SKM-1 (cell line): ENCODE measurements at regions not wholly inside any gene's neighbourhood (a gene's known extent, or its start where the extent isn't known, plus 50 kb on each side); places are given as distances from the start of the nearest gene placed in this dataset.
A peak's percentile ranks its signal among the peaks of the same experiment; 100 is the strongest.
"Not testable (repeated sequence)": the region's sequence is repeated elsewhere in the genome, so short reads cannot be mapped to it uniquely, and the experiment has no call there.

ENCODE experiments used
- DNase-seq: peaks from one replicate; lab custom pipeline; 2025; ENCODE audit not compliant: unreplicated experiment; lab: John Stamatoyannopoulos, UW

DNA sequence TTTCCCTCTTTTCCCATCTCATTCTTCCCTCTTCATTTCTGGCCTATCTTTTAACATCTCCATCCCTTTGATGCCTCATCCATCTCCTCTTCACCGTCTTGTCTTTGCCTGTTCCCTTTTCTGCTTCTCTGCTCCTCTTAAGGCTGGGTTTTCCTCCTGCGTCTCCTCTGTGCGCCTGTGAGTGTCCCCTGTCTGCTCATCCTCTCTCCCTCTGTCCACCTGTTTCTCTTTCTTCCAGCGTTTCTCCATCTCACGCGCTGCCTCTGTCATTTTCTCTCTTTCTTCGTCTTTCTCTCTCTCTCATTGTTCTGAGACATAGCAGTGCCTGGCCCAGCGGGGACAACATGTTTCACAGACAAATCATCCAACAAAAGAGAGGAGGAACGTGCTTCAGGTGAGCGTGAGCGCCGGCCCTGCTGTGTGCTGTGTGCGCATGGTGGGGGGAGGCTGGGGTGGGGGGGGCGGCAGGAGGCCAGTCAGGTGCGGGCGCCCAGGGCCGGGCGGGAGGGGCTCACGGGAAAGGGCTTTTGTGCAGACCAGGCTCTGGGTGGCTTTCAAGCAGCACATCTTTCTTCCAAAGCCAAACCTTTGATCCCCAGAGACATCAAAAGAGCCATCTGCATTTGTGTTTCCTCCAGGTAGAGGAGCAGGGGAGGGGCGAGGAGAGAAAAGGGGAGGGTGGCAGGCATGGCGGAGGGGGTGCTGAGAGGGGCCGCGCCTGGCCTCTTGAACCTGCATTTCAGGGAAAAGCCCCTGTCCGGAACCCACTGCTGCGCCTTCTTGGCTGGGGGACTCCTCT, 121.3 kb downstream of the VEGFA start:
- DNase-seq = no peak

- DNase-seq = no peak
Measured at GRCh38 chr6:43890197-43891062, 120.4 kb downstream of the VEGFA start.

DNA sequence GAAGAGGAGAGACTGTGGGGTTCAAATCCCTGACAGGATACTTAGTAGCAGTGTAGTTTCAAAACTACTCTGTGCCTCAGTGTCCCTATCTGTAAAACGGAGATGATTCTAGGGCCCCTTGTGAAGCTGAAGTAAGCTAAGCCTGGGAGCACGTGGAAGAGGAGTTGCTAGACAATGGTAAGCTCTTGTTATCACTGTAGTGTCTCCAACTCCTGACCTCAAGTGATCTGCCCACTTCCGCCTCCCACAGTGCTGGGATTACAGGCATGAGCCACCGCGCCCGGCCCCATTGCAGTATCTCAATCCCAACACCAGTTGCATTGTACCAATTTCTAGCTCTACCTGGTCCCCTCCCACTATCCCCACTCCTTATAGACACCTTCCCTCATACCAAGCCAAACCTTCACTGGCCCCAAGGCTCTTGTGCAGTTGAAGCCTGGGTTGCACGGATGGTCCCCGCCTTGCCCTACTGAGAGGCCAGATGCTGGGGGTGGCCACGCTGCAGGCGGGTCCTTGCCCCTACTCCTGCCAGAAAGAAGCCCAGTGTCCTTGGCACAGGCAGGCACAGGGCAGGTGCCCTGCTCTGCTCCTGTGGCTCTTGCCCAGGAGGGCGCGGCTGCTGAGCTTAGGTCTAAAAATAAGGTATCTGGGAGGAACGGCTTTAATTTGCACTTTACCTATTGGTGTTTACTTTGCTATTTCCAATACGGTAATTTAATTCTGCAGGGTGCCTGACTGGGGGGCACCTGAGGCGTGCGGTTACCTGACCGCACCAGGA, 118.1 kb downstream of the VEGFA start:
- no peak for DNase-seq

GRCh38 chr6:43887340-43887858, 117.4 kb downstream of the VEGFA start:
- DNase-seq = no peak

DNA sequence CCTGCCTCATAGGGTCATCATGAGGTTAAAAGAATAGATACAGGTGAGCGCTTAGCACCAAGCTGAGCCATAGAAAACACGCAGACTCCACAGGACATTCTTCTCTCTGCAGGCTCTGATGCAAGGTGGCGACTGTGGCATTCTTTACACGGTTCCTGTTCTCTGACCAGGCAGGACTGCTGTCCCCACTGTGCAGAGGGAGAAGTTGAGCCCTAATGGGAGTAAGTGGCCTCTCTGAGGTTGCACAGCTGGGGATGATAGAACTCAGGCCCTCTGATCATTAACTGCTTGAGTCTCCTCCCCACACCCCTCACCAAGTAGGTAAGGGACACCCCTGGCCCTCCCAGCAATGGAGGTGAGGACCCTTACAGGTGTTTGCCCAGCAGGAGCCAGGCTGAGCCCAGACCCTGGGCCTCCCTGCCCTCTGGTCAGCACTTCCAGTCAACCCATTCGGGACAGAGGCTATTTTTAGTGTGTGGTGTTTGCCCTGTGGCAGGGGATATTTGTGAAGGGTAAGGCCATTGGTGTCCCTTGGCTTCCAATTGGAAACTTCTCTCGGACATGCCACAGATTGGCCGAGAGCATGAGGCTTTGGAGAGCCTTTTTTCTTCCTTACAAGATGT, 116.8 kb downstream of the VEGFA start:
- DNase-seq = no peak

GRCh38 chr6:43886067-43886461, 116.1 kb downstream of the VEGFA start:
- DNase-seq = no peak

- DNase-seq = no peak
Measured at GRCh38 chr6:43885399-43886066, 115.5 kb downstream of the VEGFA start.

- DNase-seq = no peak
Measured at GRCh38 chr6:43884652-43885022, 114.6 kb downstream of the VEGFA start.

DNA sequence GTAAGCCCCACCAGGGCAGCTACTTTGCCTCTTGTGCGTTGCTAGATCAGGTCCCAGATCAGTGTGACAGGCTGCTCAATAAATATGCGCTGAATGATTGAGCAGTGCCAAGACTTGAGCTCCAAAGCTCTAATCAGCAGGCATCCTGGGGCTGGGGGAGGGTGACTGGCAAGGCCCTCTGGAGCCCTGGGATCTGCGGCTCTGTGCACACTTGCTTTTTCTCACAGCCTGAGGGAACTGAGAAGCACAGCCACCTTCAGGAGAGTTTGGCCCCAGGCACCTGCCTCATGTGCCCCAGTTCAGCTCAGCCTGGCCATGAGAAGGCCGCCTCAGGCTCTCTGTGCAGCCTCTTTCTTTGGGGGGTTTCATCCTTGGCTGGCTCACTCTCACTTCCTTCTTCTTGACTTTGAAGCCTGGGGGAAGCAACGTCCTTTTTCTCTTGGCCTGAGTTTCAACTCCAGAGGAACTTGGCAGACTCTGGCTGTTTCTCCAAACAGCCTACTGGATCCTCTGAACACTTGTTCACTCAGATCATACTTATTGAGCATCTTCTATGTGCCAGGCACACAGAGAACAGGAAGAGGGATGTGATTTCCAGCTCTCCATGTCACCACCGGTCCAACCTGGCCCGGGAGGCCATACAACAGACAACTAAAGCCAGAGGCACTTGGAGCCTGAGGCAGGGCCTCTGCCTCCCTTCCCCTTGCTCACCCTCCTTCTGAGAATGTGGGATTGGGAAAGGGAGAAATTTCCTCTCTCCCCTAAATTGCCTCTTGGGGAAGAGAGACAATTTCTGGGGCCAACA, 114.0 kb downstream of the VEGFA start:
- peak; percentile 66 for DNase-seq

- not testable (repeated sequence) for DNase-seq
Measured at GRCh38 chr6:43882690-43883448, 112.9 kb downstream of the VEGFA start.

DNA sequence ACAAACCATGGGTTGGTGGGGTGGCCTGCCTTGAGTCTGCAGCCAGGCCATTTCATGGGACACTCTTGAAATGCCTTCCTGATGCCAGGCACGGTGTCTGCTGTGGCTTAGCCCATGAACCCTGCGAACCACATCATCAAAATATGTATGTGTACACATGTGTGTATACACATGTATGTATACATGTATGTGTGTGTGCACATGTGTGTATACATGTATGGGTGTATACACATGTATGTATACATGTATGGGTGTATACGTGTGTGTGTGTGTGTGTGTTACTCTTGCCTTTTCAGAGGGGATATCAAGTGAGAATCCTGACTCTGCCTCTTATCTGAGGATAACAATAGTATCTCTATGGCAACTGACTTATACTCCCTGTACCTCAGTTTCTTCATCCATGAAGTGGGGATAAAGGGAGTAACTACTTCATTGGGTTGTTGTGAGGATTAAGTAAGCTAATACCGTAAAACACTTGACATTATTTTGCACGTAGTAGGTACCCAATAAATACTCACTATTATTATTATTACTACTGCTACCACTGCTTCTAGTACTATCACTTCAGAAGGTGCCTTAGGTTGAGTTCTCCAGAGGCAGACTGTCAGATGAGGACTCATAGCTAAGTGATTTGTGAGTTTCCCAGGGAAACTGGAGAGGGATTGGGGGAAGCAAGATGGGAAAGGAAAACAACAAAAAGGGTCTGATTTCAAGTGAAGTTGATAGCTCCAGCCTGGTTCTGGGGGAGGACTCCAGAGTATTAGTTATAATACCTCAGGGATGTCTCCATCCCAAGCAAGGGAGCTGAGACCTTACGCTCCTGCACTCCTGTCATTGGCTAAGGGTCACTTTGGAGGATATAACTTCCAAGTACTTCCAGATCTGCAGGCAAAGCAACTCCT, 110.5 kb downstream of the VEGFA start:
- DNase-seq = no peak

DNA sequence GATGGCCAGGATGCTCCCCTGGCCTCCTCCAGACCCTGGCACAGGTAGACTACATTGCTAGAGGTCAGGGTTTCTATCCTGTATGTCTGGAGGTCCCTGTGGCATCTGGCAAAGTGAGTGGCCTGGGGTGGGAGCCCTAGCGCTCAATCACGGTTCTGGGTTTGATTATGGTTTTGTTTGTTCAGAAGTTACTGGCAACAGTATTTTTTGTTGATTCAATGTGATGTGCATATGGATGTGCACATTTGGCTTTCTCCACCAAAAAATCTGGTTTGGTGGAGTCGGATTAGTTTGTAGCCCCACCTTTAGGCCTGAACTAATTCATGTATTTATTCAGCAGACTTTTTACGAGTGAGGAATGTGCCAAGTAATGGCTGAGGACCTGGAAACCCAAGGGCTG, 109.7 kb downstream of the VEGFA start:
- no peak for DNase-seq

DNA sequence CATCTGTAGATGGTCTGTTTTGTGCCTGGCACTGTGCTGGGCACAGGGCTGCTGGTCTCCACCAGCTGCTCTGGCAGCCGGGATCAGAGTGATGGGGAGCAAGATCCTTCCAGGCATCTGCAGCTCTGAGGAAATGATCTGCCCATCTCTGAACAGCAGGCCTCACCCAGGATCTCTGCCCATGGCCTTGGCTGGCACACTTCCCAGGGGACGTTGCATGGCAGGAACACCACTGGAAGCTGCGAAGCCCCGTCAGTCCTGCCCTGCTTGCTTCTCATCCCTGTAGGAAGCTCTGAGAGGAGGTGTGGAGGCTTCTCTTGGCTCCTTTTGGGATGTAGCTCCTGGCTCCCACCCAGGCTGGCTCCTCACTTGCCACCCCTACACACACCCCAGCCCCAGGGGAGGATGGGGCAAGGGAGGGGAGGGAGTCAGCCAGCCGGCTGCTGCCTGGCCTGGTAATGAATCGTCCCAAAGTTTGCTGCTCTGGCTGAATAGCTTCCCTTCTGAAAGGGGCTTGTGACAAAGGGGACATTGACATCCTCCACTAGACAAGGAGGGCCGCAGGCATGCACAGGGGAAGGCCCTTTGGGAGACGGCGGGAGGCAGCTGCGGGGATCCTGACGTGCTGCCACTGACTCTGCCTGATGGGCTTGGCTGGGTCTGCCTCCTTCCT, 108.9 kb downstream of the VEGFA start:
- DNase-seq = no peak

GRCh38 chr6:43878127-43878634, 108.2 kb downstream of the VEGFA start:
- no peak for DNase-seq

DNA sequence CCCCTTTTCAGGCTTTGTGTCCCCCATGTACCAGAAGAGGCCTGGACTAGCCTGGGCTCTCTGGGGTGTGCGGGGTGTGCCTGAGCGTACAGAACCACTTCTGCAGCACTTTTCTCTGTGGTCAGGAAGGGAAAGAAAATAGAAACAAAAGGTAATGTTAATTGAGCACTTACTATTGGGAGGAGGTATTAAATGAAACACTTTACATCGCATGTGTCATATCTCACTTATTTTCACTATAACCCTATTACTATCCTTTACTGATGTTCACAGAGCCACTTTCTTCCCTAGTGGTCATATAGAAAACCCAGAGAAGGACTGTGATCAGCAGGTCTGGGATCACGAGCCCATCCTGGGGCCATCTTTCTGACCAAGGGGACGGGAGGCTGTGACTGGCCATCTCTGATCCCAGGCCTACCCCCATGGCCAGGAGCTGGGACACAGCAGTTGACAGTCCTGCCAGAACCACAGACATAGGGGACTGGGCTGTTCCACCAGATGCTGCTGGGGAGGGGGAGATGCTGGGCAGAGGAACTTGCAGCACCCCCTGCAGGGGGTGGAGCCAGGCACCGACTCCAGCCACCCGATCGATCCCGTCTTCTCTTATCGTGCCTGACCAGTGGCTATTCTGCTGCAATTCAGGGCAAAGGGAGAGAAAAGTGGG, 107.6 kb downstream of the VEGFA start:
- no peak for DNase-seq

- no peak for DNase-seq
Measured at GRCh38 chr6:43877036-43877435, 107.0 kb downstream of the VEGFA start.
